ENCODE measurements at regions not wholly inside any gene's neighbourhood (a gene's known extent, or its start where the extent isn't known, plus 50 kb on each side); places are given as distances from the start of the nearest gene placed in this dataset.
"Not testable (repeated sequence)": the region's sequence is repeated elsewhere in the genome, so short reads cannot be mapped to it uniquely, and the experiment has no call there.

DNA sequence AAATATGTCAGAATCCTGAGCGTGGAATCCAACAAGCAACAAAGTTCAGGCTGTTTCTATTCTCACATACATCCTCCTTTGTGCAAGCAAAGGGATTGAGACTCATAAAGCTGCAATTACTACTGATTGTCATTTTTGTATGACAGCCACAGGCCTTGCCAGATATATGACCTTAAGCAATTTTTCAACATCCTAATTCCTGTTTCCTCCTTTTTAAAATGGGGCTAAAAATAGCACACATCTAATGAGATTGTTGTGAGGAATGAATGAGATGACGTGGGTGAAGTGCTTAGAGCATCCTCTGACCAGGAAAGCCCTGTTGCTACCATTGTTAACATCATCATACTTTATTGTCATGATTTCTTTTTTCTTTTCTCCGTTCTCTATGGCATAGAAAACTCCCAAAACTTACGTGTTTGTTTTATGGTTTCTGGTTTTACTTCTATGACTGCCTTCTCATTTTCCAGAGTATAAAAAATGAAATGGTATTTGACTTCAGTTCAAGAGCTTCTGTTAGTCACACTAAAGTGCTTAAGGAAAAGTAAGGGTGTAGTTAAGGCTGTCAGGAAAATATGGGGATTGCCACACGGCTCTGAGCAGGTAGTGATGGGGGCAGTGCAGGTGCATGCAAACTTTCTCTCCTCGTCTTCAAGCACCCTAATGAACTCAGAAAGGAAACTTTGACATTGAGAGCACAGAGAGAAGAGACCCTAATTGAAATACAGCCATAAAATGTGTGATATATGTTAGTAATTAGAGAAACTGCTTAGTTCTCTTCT lies 590.6 kb upstream of the NETO1 start:
- no peak for DNase-seq (ENCODE audit: low read depth in 2 of 2)

DNA sequence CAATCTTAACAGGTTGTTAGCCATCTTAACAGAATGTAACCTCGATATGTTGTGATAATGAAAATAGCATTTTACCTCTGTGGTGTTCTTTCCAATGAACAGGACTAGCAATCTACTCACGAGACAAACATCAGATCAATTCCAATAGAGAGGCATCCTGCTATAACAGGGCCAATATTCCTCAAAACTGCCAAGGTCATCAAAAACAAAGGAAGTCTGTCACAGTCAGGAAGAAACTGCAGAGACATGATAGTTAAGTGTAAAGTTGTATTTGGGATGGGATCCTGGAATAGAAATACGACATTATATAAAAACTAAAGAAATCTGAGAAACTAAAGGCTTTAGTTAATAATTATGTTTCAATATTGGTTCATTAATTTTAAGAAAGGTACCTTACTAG lies 588.9 kb upstream of the NETO1 start:
- no peak for DNase-seq (ENCODE audit: low read depth in 2 of 2)

DNA sequence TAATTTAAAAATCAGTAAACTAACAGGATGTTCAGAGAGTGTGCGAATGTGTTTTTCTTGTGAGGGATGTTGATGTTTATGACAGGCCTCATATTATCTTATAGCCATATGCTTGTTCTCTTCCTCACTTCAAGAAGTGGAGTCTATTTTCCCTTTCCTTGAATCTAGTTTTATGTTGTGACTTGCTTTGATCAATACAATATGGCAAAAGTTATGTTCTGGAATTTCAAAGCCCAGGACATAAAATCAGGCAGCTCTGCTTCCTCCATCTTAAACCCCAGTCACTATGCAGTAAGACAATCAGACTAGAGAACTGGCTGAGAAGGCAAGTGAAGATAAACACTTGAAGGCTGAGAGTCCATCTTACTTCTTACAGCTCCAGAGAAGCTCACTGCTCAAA lies 585.1 kb upstream of the NETO1 start:
- DNase-seq (ENCODE audit: low read depth in 2 of 2) = no peak

DNA sequence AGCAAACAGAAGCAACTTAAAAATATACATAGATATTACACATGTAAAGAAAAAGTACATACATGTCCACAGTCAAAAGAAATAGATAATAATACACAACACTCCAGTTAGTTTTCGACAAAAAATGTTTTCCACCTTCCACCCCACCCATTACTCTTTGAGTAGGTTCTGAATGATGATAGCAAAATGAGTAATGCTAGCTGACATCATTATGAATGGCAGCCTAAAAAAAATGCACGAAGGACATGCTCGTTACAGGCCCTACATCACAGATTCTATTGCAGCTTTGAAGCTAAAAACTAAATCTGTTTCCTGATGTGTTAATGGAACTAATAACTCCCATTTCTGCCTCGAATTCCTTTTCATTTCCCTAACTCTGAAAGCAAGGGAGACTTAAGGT lies 578.7 kb upstream of the NETO1 start:
- DNase-seq (ENCODE audit: low read depth in 2 of 2) = no peak

DNA sequence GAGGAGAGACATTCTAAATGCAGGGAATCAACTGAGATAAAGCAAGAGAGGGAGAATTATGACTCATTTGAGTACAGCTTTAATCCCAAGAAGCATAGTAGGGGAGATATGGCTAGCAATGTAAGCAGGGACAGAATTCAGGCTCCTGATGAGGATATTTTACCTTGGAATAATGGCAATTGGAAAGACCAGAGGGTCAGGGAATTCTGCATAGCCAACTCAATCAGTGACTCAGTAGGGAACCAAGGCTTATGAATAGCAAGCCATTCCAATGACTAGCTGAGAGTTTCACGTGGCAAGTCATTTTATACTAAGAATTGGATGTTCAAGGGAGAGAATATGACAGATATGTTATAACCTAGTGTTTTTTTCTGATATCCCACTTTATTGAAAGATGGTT lies 563.8 kb upstream of the NETO1 start:
- DNase-seq (ENCODE audit: low read depth in 2 of 2) = no peak

DNA sequence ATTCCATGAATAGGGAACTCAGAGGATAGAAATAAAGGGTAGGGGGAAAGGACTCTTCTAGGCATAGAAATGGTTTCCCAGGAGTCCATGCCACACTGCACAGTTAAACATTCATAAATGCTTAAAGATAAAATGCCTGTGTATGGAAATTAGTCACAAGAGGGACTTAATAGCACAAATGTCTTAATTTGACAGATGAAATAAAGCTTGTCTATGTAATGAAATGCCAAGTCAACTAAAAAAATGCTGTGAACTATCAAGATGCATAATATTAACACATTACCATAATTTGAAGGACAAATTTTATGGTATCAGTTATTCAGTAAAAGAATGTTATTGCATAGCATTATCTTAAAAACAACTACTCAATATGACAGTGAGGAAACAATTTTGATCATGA lies 553.2 kb upstream of the NETO1 start:
- DNase-seq (ENCODE audit: low read depth in 2 of 2) = no peak

DNA sequence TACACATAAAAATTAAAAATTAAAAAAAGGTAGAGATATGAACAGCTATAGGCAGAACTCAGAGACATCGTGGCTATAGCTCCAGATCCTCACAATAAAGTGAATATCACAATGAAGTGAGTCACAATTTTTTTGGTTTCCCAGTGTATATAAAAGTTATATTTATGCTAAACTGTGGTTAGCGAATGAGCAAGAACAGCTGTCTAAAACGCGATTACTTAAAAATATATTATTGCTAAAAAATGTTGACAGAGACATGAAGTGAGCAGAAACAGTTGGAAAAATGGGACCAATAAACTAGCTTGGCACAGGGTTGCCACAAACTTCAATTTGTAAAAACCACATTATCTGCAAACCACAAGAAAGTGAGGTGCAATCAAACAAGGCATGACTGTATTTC lies 551.7 kb upstream of the NETO1 start:
- DNase-seq (ENCODE audit: low read depth in 2 of 2) = no peak

DNA sequence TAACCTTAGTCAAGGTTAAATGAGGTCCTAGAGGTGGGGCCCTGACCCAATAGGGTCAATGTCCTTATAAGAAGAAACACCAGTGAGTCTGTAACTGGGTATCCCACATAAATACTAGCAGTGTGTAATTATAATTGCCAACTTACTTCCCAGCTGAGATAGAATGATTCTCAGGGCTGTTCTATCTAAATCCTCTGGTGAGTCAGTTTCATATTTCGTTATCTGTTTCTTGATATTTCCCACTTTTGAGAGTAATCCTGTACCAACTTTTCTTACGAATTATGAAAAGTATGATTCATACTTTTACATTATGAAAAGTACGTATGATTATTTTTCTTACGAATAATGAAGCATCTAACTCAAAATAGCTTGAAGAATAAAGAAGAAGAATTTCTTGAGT lies 546.8 kb upstream of the NETO1 start:
- no peak for DNase-seq (ENCODE audit: low read depth in 2 of 2)

DNA sequence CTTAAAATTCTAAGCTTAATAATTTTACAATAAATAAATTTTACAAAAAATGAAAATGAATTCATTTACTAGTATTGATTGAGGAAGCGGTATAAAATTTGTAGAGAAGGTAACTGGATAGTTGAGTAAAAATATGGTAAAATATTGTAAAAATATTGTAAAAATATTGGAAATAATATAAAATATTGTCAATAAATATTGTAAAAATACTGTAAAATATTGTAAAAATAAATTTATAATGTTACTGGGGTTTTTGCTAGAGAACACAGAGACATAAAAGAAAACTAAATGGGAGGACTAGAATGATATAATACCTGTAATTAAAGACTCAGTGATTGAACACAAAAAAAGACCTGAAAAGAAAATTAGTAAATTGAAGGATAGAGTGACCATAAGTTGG lies 546.3 kb upstream of the NETO1 start:
- no peak for DNase-seq (ENCODE audit: low read depth in 2 of 2)

DNA sequence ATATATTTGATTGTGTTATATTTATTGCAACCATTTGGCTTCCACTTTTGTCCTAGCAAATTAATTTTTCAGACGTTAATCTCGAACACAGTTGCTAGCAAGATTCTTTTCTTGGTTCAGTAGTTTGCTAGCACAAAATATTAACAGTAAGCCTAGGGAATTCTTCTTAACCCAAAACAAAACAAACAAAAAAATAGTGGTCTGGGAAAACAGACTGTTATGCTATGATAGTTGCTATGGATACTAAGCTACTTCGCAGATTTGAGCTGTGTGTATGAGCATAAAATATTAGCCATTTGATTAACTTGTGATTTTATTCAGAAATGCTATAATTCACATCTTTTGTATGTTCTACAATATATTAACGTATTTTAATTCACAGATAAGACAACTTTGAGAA lies 541.5 kb upstream of the NETO1 start:
- DNase-seq (ENCODE audit: low read depth in 2 of 2) = no peak

DNA sequence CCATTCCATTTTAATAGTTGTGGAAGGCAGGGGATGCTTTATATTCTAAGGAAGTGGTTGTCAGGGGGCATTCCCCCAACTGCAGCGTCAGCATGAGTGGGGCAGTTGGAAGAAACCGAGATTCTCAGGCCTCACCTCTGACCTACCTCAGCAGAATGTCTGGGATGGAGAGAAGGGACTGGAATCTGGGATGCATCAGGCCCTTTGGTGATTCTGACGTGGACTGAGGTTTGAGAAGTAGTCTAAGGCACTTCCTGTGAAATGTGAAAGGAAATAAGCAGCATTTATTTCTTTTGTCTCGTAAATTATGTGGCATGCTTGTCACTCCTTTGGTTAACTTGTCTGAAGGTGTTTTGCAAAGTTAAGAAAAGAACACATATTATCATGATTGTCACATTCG lies 540.7 kb upstream of the NETO1 start:
- DNase-seq (ENCODE audit: low read depth in 2 of 2) = no peak

DNA sequence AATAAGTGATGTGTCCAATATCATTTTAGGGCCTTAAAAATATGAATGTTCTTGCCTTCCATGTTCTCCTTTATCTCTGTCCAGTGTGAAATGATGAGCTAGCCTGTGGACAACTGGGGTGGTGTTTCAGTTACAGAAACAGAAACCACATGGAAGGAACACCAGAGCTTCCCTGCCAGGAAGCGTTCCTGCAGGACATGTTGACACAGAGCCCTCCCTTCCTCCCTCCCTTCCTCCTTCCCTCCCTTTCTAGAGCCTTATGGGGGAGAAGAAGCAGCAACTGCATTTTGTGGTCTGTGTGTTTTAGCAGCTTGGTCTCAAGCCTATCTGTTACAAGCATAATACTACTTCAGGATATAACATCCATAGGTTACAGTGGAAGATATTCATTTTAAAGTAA lies 539.7 kb upstream of the NETO1 start:
- no peak for DNase-seq (ENCODE audit: low read depth in 2 of 2)

DNA sequence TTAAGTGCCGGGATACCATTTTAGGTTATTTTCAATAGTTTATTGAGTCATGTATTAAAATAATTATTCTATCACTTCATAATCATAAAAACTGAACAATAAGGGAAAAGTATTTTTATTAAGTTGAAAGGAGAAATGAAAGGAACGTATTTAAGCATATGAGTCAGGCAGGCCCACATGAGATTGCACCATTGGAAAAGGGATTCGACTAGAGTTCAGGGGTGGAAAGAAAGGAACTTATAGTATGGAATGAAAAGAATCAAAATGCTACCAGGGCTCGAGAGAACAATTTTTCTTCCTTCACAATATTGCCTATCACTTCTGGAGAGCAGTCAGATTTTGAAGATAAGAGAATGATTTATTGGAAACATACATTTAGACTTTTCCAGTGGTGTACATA lies 516.5 kb upstream of the NETO1 start:
- no peak for DNase-seq (ENCODE audit: low read depth in 2 of 2)

DNA sequence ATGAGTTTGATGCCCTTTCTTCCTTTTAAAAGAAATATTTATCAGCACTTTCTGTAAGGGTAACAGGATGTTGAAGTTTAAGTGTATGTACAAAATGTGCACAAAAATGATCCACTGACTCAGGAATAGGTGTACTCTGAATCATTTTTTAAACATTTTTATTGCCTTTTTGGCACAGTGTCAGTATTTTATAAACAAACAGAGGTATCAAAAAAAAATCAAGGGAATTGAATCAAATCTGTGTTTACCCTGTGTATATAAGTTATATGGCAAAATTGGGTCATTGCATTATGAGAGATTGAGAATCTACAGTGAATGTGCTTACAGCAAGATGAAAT lies 513.9 kb upstream of the NETO1 start:
- no peak for DNase-seq (ENCODE audit: low read depth in 2 of 2)

DNA sequence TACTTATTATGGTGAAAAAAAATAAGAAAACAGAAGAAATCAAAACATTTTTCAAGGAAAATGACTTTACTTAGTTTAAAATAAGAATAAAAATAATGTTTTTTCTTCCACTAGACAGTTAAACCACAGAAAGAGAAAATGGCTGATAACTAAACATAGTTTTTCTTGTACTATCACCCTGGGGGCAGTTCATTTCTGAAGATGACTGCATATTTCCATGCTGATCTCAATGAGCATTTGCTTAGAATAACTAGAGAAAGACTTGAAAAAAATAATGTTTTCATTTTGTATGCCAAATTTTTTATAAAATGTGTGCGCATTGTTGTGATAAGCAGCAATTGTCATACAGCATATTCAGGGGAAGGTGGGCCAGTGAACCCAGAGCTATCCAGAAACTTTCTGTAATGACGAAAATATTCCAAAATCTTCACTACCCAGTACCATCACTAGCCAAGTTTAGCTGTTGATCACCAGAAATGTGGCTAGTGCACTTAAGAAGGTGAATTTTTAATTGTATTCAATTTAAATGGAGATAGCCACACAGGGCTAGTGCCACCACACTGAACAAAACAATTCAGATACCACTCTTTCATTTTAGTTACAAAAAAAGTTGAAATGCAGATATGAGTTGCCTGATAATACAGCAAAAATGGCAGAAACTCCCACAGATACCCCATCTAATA lies 513.4 kb upstream of the NETO1 start:
- no peak for DNase-seq (ENCODE audit: low read depth in 2 of 2)

DNA sequence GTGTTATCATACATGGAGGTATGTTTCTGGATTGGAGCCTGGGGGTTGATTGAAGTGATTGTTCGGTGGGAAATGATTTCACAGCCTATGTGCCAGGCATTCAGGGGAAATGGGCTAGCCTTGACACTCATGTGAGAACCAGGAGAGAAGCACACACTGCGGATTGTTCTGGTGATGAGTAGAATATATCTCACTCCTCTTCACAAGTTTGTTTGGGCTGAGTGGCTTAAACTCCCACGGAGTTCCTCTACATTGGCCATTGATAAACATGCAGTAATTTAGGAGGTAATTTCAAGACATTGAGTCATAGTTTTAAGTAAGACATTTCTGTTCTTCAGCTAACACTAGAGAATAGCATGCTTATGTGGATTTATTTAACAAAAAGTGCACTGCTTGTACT lies 498.9 kb upstream of the NETO1 start:
- DNase-seq (ENCODE audit: low read depth in 2 of 2) = no peak

DNA sequence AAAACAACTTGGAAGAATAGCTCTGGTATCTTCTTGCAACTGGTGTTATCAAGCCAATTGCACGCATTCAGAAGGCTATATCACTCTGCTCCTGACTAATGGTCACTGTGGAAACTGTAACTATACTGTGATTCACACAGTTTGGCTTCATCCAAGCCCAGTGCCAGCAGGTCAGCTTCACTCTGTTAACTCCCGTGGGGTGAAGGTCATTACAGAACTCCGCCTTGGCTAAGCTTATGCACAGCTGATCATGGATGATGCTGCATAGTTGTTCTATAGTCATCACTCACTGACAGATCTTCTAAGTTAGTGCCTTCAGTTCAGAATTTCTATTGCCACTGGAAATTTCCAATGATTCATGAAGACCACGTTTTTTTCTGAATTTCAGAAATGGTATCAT lies 497.2 kb upstream of the NETO1 start:
- DNase-seq (ENCODE audit: low read depth in 2 of 2) = no peak

DNA sequence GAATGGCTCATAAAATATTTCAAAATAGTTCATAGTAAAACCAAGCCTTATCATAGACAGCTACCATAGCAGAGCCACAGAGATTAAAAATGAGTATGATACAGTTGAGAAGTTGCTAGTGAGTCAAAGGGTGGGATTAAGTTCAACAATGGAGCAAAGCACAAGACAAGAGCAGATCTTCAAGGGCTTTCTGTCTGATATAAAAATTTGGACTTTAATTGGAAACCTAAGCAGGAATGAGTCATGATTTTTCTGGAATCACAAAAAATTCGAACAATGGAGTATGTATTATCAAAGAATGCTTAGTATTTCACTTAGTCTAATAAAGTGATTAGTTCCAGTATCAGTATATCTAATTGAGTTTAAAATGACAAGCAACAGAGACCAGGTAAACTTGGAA lies 487.3 kb upstream of the NETO1 start:
- no peak for DNase-seq (ENCODE audit: low read depth in 2 of 2)

DNA sequence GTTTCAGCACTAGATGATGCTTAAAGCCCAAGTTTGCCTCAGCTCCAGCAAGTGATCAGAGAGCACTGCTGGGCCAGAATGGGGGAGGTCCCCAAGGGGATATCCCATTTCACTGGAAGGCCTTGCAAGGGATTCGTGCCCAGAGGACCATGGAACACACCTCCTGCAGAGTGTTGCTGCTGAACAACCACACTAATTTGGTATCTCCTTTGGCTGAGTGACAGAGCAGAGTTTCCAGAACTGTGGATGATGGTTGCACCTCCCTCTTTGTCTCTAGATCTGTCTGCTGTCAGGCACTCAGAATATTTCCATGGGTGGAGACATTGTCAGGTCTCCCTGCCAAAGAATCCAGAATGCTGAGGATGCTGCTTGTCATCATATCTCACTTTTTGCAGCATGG lies 484.8 kb upstream of the NETO1 start:
- DNase-seq (ENCODE audit: low read depth in 2 of 2) = no peak

DNA sequence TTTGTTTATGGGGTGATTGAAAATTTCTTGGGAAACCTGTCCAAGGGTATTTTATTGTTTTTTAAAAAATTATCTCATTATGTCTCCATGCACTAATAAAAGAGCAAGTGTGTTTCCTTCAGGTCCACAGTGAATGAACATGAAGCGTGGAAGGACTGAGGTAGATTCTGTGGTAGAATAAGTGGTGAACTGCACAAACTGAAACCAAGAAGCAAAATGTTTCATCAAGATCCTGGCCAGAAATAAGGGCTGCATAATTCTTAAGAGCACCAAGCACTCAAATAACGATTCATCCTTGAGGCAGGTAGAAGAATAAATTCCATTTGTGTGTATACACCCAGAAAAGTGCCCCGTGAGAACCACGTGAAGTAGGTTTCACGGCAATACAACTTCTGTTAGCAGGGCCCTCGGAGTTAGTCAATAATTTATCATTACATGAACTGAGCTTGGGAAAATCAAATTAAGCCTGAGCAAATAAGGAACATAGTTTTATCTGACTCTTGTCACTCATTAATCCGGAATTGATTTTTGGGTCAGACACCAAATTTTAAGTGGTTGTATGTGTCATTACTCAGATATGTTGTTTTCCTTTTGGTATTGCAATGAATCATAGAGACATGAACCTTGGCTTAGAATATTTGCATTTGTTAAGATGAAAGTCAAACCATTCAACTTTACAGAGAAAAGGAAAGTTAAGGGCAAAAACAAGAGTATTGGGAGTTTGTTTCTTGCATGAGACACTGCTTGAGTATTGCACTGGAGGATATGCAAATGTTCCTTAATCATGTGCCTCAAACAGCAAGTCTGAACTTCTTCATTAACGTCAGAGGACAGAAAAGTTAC lies 472.6 kb upstream of the NETO1 start:
- DNase-seq (ENCODE audit: low read depth in 2 of 2) = no peak

DNA sequence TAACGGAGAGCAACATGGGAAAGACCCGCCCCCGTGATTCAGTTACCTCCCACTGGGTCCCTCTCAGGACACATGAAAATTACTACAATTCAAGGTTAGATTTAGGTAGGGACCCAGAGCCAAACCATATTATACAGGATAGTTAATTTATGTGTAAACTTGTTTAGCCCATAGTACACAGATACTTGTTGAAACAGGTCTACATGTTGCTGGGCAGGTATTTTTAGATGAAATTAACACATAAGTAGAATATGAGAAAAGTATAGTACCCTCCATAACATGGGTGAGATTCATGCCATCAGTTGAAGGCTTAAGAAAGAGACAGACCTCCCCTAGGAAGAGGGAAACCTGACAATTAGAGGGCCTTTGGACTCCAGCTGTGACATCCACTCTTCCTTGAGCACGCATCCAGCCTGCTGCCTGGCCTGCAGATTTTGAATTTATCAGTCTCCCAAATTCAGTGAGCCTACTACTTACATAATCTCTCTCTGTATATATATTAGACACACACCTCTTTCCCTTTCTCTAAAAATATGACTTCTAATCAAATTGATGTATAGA lies 463.5 kb upstream of the NETO1 start:
- no peak for DNase-seq (ENCODE audit: low read depth in 2 of 2)

DNA sequence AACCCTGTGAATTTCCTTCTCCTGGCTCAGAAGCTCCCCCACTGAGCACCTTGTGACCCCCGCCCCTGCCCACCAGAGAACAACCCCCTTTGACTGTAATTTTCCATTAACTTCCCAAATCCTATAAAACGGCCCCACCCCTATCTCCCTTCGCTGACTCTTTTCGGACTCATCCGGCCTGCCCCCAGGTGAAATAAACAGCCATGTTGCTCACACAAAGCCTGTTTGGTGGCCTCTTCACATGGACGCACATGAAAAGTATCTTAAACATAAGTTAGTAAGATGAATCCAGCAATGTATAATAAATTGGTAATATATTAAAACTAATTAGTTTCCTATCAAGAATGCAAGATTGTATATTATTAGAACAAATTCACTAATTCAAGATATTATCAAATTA lies 462.3 kb upstream of the NETO1 start:
- DNase-seq (ENCODE audit: low read depth in 2 of 2) = not testable (repeated sequence)

Measured in stimulated activated CD8-positive, alpha-beta memory T cell treated with anti-CD3 and anti-CD28 coated beads, Interleukin-2, amount 100 ng/mL, for 1 hour (primary cell).